ENCODE measurements at regions not wholly inside any gene's neighbourhood (a gene's known extent, or its start where the extent isn't known, plus 50 kb on each side); places are given as distances from the start of the nearest gene placed in this dataset.

DNA sequence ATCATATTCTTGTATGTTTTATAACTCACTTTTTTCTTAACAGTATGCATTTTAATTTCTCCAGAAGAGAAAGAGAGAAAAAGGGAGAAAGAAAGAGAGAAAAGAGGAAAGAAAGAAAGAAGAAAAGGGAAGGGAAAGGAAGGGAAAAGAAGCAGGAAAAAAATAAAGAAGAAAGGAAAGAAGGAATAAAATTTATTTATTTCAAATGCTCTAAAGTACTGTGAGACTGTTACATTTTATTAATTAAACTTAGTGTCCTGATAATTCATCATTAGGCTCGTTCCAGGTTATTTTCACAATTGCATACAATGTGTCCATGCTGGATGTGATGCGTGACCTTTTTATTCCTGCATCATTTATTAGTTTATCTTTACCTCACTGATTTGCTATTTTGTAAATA, 1023.4 kb upstream of the KLHL29 start:
- no peak for TF ChIP-seq POLR2AphosphoS5 (IDR thresholded peaks at IDR 0.05; ENCODE audit: borderline replicate concordance, low read depth, low read length)
- TF ChIP-seq EZH2 (IDR thresholded peaks at IDR 0.05): no peak

Data from SK-N-MC (cell line).